Glomerular visceral epithelial cell (primary cell): ENCODE measurements at regions not wholly inside any gene's neighbourhood (a gene's known extent, or its start where the extent isn't known, plus 50 kb on each side); places are given as distances from the start of the nearest gene placed in this dataset.

ENCODE experiments used
- DNase-seq: peaks from one replicate; pipeline ENCODE4 v3.0.0-alpha.2; 2016; ENCODE audit errors: extremely low spot score

- no peak for DNase-seq
Measured at GRCh38 chr1:168455764-168456163, 88.0 kb downstream of the XCL2 start.

GRCh38 chr1:168454211-168454815, 89.5 kb downstream of the XCL2 start:
- DNase-seq: peak; percentile 49

GRCh38 chr1:168453056-168453455, 90.7 kb downstream of the XCL2 start:
- DNase-seq: no peak

GRCh38 chr1:168452329-168452728, 91.5 kb downstream of the XCL2 start:
- no peak for DNase-seq

- DNase-seq: no peak
Measured at GRCh38 chr1:168447871-168448270, 95.9 kb downstream of the XCL2 start.

GRCh38 chr1:168446081-168446480, 97.7 kb downstream of the XCL2 start:
- DNase-seq: no peak

- DNase-seq: no peak
Measured at GRCh38 chr1:168443899-168444298, 99.9 kb downstream of the XCL2 start.

GRCh38 chr1:168443356-168443755, 100.4 kb downstream of the XCL2 start:
- no peak for DNase-seq

GRCh38 chr1:168442931-168443330, 100.9 kb downstream of the XCL2 start:
- no peak for DNase-seq

GRCh38 chr1:168441745-168442144, 102.1 kb downstream of the XCL2 start:
- DNase-seq: peak; percentile 26

- DNase-seq: peak; percentile 84
Measured at GRCh38 chr1:168439456-168440375, 104.1 kb downstream of the XCL2 start.

GRCh38 chr1:168438626-168439025, 105.2 kb downstream of the XCL2 start:
- no peak for DNase-seq

- DNase-seq: no peak
Measured at GRCh38 chr1:168437821-168438220, 106.0 kb downstream of the XCL2 start.

- DNase-seq: no peak
Measured at GRCh38 chr1:168435439-168435838, 108.4 kb downstream of the XCL2 start.

GRCh38 chr1:168433238-168433637, 110.6 kb downstream of the XCL2 start:
- DNase-seq: no peak

GRCh38 chr1:168431882-168432281, 111.9 kb downstream of the XCL2 start:
- DNase-seq: no peak

- DNase-seq: no peak
Measured at GRCh38 chr1:168430321-168430720, 113.5 kb downstream of the XCL2 start.

GRCh38 chr1:168428063-168428731, 115.6 kb downstream of the XCL2 start:
- no peak for DNase-seq

GRCh38 chr1:168427051-168427450, 116.7 kb downstream of the XCL2 start:
- DNase-seq: no peak

- no peak for DNase-seq
Measured at GRCh38 chr1:168424281-168424680, 119.5 kb downstream of the XCL2 start.

- no peak for DNase-seq
Measured at GRCh38 chr1:168422203-168422847, 121.5 kb downstream of the XCL2 start.

GRCh38 chr1:168421399-168422004, 122.3 kb downstream of the XCL2 start:
- DNase-seq: no peak
